T-helper 2 cell treated with Interferon-gamma antibody and Interleukin-4, amounts not matched to agents 100 ng/mL and 5 ng/mL, for 36 hours (primary cell): ENCODE measurements at regions not wholly inside any gene's neighbourhood (a gene's known extent, or its start where the extent isn't known, plus 50 kb on each side); places are given as distances from the start of the nearest gene placed in this dataset.
"Not testable (repeated sequence)": the region's sequence is repeated elsewhere in the genome, so short reads cannot be mapped to it uniquely, and the experiment has no call there.

ENCODE experiments used
- intact Hi-C: fragments of 100-400 bp; cut with micrococcal nuclease; formaldehyde crosslinking; loops from one replicate; pipeline ENCODE4 v1.15.1; 2023

DNA sequence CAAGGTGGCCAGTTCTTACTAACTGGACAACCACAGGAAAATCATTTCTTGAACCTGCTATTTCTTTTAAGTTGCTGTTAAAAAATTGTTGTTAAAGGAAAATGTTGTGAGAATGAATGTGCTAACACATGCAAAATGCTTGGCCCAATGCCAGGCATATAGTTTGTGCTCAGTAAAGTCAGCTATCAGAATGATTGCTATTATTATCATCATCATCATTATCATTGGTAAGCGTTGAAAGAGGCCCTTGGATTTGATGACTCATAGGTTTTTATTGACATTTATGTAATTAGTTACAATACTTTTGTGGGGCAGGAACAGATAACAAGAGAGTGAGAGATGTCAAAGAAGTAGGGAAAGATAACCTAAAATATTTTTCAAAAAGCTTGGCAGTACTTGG, 394.2 kb upstream of the ZEB2 start:
- intact Hi-C loops, result no loop called here

DNA sequence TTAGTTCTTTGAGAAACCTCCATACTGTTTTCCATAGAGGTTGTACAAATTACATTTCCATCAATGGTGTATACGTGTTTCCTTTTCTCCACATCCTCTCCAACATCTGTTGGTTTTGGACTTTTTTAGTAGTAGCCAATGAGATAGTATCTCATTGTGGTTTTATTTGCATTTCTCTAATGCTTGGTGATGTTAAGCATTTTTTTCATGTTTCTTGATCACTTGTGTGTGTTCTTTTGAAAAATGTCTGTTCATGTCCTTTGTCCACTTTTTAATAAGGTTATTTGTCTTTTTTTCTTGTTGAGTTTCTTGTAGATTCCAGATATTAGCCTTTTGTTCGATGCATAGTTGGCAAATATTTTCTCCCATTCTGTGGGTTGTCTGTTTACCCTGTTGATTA, 392.3 kb upstream of the ZEB2 start:
- intact Hi-C loops, result no loop called here

DNA sequence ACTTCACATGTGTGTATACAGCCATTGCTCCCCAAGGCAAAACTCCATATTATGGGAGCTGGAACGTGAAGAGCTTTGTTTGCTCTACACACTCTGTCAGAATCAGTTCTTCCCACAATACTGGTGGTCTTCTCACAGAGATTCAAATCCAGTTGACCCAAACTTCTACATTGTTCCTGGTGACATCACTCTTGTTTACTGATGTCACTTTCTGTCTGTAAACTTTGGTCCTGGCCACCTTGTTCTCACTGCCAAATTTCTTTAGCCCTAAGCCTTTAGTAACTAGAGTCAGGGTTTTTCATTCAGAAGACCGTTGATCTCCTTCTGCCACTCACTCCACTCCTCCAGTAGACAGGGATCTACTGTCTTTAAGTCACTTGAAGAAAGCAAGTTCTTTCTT, 386.0 kb upstream of the ZEB2 start:
- intact Hi-C loops, result no loop called here

GRCh38 chr2:144904612-144905011, 384.7 kb upstream of the ZEB2 start:
- intact Hi-C loops, result no loop called here

DNA sequence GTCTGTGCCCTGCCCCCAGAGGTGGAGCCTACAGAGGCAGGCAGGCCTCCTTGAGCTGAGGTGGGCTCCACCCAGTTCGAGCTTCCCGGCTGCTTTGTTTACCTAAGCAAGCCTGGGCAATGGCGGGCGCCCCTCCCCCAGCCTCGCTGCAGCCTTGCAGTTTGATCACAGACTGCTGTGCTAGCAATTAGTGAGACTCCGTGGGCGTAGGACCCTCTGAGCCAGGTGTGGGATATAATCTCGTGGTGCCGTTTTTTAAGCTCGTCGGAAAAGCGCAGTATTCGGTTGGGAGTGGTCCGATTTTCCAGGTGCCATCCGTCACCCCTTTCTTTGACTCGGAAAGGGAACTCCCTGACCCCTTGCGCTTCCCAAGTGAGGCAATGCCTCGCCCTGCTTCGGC, 383.1 kb upstream of the ZEB2 start:
- intact Hi-C loops, result not testable (repeated sequence)

DNA sequence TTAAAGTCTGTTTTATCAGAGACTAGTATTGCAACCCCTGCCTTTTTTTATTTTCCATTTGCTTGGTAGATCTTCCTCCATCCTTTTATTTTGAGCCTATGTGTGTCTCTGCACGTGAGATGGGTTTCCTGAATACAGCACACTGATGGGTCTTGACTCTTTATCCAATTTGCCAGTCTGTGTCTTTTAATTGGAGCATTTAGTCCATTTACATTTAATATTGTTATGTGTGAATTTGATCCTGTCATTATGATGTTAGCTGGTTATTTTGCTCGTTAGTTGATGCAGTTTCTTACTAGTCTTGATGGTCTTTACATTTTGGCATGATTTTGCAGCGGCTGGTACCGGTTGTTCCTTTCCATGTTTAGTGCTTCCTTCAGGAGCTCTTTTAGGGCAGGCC, 381.5 kb upstream of the ZEB2 start:
- intact Hi-C loops, result not testable (repeated sequence)

DNA sequence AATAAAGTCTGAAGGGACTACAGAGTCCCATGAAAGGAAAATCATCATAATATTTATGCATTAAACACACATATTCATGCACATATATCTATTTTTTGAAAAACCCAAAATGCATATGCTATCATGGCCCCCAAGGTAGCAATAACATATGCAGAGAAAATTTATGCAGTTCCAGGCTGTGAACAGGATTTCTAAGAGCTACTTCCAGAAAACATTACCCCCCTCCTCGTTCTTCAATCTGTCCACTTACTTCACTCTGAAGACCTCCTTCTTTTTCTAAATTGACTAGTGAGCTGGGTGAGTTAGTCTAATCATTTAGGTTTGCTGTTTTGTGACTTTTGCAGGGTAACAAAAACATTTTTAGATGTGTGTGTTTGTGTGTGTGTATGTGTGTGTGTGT, 376.4 kb upstream of the ZEB2 start:
- intact Hi-C loops, result no loop called here

DNA sequence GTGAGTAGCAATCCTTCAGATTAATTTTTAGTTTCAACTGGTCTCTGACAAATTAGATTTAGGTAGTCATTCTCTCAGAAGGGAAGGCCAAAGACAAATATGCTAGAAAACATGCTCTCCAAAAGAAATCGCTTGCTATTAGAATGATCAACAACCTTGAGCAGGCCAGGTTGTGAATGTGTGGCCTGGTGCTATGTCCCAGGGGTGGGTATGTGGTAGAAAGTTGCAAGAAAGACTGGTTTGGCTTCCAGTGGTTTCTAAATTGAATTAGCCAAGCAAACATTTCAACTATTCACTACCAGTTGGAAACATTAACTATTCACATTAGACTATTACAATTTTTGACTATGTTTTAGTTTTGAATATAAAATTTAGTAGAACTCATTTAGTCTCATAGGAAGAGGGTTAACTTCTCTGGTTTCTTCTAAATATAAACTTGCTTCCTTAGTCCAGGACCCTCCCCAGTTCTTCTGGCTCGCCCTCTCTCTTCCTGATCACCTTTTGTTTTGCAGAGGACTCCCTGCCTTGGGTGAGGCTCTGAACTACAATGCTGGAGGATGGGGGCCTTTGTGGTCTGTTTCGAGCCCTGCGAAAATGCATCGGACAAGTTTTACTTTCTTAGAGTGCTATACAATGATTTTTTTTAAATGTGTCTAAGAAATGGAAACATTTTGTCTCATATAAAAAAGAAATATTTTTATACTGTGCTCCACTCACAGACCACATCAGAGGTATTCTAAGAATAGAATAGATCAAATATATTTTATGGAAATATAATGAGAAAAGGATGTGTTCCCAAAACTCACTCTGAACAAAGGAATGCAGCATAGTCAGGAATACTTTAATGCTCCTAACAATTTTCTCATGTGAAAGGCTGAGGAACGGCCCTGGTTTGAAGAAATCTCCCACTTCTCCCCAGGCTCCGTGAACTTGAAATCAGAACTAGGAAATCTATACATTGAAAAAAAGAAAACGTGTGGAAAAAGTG, 375.0 kb upstream of the ZEB2 start:
- intact Hi-C loops, result no loop called here

DNA sequence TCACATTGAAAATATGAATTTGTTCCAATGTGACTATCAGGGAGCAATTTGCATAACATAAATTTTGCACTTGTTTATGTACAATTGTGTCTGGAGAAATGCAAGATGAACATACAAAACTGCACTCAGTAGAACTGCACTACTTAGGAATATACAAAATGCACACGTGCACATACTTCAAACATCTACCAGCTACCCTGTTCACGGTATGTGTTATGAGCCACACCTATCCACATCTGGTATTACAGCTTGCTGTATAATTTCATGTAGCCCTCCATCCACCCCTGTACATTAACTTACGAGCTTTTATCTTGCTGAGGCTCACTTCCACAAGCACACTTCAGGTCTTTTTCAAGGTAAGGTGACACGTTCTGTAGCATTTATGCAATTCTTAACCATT, 373.5 kb upstream of the ZEB2 start:
- intact Hi-C loops, result no loop called here

- intact Hi-C loops, result no loop called here
Observed at GRCh38 chr2:144890828-144891227, 370.9 kb upstream of the ZEB2 start.

GRCh38 chr2:144889348-144889747, 369.4 kb upstream of the ZEB2 start:
- intact Hi-C loops, result loop anchor here (10.0 kb wide), 1 partner anchor 595 kb away; no protein-coding TSS in a partner anchor

GRCh38 chr2:144886862-144887261, 366.9 kb upstream of the ZEB2 start:
- intact Hi-C loops, result loop anchor here (10.0 kb wide), 1 partner anchor 598 kb away; no protein-coding TSS in a partner anchor

DNA sequence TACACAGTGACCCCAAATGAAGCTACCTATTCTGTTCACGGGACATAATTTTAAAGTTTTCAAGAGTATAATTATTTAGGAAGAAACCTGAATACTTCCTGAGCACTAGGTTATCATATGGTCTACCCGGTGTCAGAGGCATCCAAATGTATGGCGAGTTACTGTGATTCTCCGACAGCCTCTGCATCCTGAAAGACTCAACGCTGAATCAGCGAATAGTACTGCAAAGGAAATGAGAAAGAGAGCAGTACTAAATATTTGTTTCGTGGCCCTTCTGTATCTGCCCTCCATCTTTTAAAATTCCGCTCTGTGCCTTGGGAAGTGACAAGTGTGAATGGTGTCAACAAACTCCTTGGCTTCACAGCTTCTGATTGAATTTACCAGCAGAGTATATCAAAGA, 358.0 kb upstream of the ZEB2 start:
- intact Hi-C loops, result no loop called here

DNA sequence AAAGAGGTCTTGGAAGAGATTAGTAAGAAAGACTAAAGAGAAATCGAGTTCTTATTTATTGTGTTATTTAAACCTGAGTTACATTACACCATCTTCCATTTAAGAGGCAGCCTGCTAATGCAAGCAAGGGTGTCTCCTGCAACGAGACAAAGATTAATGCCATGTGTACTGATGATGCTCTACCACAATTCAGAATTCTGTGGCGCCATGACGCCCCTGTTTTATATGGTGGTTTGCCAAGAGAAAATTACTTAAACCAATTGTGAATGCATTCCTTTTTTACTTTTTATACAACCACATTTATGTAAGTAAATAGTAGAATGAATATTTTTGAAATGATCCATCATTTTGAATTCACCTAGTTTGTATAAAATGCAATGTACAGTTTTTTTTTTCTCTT, 356.1 kb upstream of the ZEB2 start:
- intact Hi-C loops, result no loop called here

DNA sequence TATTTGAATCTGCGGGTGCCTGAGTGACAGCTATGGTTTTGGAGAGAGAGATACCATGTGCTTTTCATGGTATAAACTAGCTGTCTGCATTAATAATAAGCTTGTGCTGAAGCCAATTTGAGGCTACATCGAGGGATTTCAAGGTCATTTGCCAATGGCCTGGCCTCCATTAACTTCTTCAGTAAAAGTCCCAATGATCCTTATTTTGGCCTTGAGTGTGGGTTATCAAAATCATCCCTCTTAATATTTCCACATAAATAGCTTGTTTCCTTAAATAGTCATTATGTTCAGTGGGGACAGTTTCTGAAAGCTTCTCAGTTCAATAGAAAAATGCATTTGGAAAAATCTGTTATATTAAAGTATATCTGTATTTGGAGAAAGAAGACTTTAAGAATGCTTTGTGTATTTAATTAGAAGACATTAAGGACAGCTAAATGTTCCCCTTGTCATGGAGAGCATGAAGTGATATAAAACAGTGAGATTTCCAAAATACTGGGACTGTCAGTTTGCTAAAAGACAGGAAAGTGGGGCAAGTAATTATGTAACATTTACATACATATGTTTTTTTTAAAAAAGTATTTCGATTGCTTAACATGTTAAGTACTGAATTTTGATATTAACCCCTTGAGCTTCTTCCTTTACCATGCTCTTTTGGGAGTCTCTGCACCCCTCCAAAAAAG, 355.5 kb upstream of the ZEB2 start:
- intact Hi-C loops, result no loop called here

GRCh38 chr2:144865670-144866069, 345.8 kb upstream of the ZEB2 start:
- intact Hi-C loops, result no loop called here

DNA sequence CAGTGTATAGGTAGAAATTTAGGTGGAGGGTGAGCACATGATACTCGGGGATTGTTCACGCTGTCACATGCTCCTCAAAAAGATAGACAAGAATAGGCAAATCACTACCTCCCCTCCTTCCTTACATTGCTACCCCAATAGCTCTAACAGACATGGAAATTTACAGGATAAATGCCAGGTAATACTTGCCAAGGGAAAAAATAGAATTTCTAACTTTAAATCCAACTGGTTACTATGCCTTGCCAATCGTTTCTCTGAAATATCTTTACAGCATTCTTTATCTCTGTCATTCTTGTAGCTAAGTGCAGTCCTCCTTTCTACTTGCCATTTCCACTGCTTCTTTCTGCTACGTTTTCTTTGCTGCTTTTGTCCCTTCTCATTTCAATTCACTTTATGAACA, 339.8 kb upstream of the ZEB2 start:
- intact Hi-C loops, result no loop called here

GRCh38 chr2:144858211-144858610, 338.3 kb upstream of the ZEB2 start:
- intact Hi-C loops, result no loop called here

DNA sequence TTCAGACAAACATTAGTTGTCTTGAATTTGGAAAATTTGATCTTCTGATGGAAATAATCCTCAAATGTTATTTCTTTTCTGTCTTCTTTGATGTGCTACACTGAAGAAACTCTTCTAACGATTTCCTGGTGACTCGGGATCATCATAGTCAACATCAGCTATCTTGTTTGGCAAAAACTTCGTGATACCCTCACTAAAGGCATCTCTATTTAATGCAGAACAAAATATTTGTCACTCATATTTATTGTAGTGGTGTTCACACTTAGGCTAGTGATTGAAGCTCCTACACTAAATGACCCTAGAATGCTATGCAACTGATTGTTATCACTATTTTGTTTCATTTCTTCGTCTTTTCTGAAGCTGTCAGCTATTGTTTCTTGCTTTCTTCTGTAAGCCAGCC, 334.7 kb upstream of the ZEB2 start:
- intact Hi-C loops, result no loop called here

- intact Hi-C loops, result no loop called here
Observed at GRCh38 chr2:144849612-144850011, 329.7 kb upstream of the ZEB2 start.

- intact Hi-C loops, result no loop called here
Observed at GRCh38 chr2:144848423-144848822, 328.5 kb upstream of the ZEB2 start.

DNA sequence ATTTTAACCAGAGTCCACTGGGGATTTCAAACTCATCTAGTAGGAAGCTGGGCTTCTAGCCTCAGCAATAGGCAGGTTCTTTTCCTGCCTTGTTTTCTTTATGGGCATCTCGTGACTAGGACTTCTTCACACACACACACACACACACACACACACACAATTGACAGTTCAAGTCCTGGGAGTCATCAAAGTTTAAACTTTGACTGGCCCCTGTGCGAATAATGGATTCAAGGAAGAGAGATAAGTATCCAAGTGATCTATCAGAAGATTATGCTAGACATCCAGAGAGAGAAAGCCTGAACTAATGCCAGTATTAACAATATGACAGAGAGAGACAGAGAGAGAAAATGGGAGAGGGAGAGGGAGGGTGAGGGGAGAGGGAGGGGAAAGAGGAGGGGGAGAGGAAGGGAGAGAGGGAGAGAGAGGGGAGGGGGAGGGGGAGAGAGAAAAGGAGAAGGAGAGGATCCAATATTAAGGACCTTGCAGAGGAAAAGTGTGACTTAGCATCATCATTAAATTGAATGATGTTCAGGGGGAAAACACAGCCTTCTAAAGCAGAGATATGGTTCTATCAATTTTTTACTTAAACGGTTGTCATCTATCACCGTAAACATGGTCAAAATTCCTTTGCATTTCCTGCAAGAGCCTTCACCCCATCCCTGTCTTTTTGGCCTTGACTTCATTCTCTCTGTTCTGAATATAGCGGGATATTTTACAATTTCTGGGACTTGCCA, 327.6 kb upstream of the ZEB2 start:
- intact Hi-C loops, result no loop called here
